ENCODE measurements at regions not wholly inside any gene's neighbourhood (a gene's known extent, or its start where the extent isn't known, plus 50 kb on each side); places are given as distances from the start of the nearest gene placed in this dataset.

DNA sequence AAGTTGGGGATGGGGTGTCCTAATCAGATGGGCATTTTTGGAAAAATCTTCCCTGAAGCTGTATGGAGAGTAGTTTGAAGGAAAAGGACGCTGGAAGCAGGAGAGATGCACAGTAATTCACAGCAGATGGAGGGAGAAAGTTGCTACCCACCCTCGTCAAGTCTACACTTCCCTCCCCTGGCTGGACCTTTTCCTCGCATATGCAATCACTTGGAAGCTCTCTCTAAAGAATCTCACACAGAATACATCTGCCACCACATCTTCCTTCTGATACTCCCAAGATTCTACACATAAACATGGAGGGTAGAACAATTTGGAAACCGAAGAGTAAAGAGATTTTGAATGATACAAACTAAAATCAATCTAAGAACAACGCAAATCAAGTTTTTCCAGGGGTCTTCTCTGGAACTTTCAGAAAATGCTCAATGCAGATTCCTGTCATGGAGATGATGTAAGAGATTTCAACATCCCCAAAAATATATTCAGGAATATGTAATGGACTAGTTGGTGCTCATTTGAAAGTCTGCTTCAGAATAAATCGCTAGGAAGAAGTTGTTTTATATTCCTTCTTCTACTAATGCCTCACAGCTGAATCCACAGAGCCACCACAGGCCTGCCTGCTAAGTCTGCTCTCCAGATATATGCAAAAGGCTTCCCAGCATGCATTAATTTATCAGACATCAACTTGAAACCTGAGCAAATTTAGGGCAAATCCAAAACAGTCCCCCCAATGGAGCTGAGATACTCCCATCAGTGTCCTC is 291.5 kb downstream of the LRATD1 start:
- DNase-seq: no peak

- DNase-seq: no peak
Observed at GRCh38 chr2:14925471-14925870, 293.0 kb downstream of the LRATD1 start.

GRCh38 chr2:14927021-14927564 is 294.6 kb downstream of the LRATD1 start:
- DNase-seq: no peak

DNA sequence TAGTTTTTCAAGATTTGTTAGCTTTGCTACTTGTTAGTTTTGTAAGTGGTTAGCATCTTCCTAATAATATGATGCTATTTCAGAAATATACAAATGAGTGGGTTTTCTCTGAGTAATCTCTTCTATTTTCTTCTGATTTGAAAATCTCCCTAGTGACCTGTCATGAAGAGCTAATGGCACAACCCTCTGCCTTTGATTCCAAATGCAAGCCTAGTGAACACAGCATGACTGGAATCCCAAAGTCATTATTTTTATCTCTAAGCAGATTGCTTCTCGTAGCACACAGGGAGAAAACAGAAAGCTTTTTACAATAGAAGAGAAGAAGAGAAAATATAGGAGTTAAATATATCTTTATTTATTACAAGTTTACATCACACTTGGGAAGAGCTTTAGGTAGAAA is 295.5 kb downstream of the LRATD1 start:
- no peak for DNase-seq

- no peak for DNase-seq
Observed at GRCh38 chr2:14930441-14930840, 297.9 kb downstream of the LRATD1 start.

- no peak for DNase-seq
Observed at GRCh38 chr2:14932285-14932684, 299.8 kb downstream of the LRATD1 start.

DNA sequence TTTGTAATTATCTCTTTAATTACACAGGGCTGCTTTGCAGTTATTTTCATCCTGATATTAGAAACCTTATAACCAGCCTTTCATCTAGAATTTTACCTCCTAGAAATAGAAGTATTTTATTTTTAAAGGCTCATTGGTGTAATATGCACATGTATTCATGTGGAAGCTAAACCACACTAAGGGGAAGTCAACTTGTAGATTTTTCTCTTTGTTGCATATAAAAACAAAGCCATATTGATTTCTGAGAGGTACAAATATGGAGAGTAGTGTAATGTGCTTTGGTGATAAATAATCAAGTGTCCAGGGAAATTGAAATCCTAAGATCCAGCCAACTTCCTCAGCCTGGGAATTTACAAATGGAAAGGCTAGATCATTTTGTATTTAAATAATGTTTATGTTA is 301.2 kb downstream of the LRATD1 start:
- no peak for DNase-seq

- no peak for DNase-seq
Observed at GRCh38 chr2:14936426-14936825, 303.9 kb downstream of the LRATD1 start.

DNA sequence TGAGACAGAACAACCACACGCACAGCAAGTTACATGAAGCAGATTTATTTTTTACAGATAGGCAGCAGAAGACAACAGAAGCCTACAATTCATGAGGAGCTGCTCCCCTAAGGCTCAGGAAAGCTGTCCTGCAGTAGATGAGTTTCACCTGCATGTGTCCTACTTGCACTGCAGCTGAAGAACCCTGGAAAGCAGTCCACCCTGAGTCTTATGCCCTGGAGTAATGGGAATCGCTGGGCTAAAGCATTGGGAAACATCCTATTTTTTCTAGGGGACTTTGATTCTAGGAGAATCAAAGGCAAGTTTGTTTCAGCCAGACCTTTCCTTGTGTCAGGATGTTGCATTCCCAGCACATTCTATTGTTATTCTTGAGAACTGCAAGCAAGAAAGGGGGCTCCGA is 304.8 kb downstream of the LRATD1 start:
- no peak for DNase-seq

DNA sequence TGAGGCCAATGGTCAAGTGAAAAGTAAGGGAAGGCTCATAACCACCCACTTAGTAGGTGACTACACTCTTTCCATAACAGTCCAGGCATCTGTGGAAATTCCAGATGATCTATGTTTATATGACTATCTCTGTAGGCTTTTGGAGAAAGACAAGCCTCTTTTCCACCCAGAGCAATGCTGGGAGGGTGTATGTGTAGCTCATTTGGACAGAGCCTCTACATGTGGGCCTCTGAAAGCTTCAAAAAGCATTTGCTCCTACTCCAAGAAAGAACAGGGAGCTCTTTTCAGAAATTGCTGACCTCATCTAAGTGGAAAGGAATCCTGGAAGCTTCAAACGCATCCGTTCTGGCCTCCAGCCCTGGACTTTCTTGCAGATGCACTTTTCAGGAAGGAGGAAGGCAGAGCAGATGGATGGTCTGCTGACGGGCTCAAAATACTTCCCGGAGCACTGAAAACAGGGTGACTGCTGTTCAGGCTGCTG is 308.7 kb downstream of the LRATD1 start:
- no peak for DNase-seq

DNA sequence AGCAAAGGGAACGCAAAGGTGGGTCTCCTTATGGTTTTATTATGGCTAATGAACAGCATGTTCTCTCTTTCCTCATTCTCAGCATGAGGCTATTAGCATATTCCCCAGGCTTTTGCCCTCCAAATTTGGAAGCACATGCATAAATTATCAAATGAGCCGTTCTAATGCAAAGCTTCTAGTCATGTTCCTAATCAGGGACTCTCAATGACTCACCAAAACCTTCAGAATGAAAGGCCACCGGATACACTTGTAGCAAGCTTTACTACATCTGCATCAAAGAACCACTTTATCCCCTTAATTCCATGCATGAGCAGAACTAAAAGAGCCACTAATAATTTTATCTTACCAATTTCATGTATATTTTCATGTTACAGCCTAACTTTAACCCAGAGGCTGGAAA is 310.5 kb downstream of the LRATD1 start:
- DNase-seq: no peak

DNA sequence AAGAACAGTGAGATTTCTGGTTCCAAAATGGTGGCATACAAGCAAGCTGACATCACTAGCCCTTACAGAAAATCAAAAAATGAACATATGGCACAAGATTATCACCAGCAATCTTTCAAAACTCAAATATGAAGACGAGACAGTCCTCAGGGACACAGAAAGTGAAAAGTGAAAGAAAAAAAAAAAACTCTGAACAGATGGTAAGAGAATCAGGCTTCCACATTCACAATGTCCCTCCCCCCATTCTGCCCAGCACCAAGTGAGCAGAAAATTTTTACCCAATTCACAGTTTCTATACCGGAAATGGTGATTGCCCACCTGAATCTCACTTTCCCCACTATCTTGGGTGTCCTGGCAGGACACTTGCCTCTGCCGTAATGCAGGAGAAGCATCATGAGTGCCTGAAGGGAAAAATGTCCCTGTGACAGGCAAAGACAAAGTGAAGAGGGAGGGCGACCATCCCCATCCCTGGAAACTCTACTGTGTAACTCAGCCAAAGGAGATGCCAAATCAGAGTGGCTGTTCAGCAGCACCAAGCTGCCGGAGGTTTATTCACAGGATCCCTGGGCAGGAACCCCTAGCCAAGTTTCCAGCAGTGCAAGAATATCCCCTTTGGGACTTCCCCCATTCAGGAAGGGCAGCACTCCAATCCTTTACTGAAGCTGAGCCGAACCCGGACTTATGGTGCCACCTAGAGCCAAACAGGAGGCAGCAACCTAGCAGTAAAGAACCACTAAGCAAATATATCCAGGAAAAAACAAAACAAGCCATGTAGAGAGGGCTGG is 312.2 kb downstream of the LRATD1 start:
- no peak for DNase-seq

- no peak for DNase-seq
Observed at GRCh38 chr2:14951569-14952285, 319.2 kb downstream of the LRATD1 start.

- DNase-seq: no peak
Observed at GRCh38 chr2:14952400-14952963, 320.0 kb downstream of the LRATD1 start.

DNA sequence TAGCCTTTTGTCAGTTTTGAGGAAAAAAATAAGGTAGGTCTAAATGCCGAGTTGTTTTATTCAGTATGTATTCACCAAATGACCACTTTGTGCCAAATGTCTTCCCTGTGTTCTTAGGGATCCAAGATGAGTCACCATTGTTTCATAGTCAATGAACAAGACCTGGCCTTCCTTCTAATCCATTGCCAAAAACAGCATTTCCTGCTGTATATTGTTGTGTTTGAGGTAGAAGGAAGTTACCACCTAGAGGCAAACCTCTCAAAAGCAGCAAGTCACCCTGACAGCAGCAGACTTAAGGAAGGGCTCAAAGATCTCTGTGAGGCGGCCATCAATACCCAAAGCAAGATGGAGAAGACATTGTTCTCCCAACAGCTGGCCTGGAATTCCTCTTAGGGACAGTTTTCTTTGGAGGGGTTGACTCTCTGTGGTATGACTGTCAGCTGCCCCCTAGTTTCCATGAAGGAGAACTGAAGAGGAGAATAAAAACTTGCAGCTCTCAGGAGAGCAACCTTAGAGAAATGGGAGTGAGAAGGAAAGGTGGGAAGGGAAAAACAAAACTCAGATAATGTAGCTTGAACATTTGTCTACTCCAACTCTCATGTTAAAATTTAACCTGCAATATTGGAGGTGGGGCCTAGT is 328.3 kb downstream of the LRATD1 start:
- DNase-seq: no peak

GRCh38 chr2:14967729-14968128 is 335.2 kb downstream of the LRATD1 start:
- DNase-seq: no peak

GRCh38 chr2:14975381-14975780 is 342.9 kb downstream of the LRATD1 start:
- DNase-seq: no peak

- no peak for DNase-seq
Observed at GRCh38 chr2:14977021-14977420, 344.5 kb downstream of the LRATD1 start.

DNA sequence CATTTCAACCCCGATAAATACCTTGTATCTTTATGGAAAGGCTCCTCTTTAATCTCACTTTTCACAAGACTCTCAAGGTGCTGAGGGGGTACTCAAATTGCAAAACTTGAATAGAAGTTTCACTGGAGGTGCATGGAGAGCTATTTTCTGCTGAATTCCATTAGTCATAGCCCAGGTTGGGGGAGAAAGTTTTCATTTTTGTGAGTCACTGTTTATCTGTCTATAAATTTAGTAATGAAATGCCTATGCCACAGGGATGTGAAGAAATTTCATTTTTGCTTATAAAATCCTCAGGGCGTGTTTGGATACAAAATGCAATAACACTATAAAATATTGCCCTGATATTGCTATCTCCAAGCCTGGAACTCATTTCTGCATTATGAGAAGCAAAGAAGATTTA is 346.3 kb downstream of the LRATD1 start:
- no peak for DNase-seq

DNA sequence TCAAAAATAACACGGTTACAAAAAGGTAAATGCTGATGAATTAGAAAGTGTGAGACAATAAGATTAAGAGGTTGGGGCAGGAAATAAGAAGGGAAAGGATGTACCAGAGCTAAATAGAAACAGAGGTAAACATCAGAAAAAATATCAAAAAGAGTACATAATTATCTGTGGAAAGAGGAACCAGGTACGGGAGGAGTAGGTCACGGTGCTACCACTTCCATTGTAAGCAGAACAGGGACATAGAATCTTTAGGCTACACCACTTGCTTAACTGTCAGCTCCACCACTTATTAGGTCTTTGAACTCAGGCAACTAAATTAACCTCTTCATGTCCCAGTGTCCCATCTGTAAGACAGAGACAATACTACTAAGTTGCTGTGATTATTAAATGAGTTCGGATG is 350.3 kb downstream of the LRATD1 start:
- no peak for DNase-seq

- DNase-seq: no peak
Observed at GRCh38 chr2:14988600-14988999, 356.1 kb downstream of the LRATD1 start.

- no peak for DNase-seq
Observed at GRCh38 chr2:14991723-14992122, 359.2 kb downstream of the LRATD1 start.

GRCh38 chr2:14994721-14995120 is 362.2 kb downstream of the LRATD1 start:
- DNase-seq: no peak
